Fibroblast of upper back skin (primary cell): ENCODE measurements at regions not wholly inside any gene's neighbourhood (a gene's known extent, or its start where the extent isn't known, plus 50 kb on each side); places are given as distances from the start of the nearest gene placed in this dataset.
"Not testable (repeated sequence)": the region's sequence is repeated elsewhere in the genome, so short reads cannot be mapped to it uniquely, and the experiment has no call there.

Experiments
- DNase-seq: peaks from one replicate; pipeline ENCODE4 v3.0.0-alpha.2; 2013

- DNase-seq: no peak
These were observed 320.2 kb downstream of the BARHL2 start for GRCh38 chr1:90396917-90397316.

DNA sequence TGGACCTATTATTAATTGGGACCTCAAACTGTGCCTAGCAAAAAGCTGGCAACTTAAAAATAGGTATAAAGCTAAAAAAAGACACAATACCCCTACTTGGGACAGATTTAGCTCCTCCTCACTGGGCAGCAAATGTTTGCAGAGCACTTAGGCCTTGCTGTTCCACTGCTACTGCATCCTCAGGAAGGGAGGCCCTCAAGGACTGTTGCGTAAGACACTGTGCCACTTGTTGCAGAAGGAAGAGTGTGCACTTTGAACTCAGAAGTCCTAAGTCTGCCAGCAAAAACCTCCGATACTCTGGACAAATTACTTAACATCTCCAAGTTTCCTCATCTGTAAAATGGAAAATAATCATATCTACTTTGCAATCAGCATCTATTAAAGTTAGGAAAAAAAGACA lies 322.9 kb downstream of the BARHL2 start:
- no peak for DNase-seq

DNA sequence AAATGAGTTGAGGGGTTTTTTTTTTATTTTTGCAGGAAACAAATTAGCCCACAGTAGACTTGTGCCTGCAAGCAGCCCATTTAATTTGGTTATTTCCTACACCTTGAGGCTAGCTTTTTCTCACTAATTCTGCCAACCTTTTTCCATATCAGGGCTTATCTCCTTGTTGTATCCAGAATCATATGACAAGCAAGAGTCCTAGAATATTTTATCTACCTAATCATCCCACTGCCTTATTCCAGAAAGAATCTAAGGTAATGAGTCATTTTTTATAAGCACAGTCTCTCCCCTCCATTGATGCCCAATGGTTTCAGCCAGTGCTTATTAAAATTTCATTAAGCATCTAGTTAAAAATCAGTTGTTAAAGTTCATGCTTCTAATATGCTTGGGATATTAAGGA lies 324.1 kb downstream of the BARHL2 start:
- DNase-seq: peak; percentile 30

DNA sequence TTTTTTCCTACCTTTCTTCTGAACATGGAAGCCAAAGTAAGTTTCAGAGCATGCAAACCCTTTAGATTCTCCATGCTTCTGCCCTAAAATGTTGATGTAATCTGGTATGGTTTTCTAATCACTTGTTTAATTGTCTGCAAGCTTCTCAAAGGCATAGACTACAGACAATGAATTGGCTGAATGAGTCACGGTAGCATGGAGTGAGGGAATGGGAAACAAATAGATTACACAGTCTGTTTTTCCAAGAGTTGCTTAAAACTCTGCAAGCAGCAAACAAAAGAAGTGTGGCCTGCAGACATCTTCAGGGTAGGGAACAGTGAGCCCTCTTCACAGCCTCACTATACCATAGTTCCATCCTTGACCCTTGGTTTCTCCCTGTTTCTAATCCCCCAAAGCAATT lies 326.0 kb downstream of the BARHL2 start:
- DNase-seq: peak; percentile 23

DNA sequence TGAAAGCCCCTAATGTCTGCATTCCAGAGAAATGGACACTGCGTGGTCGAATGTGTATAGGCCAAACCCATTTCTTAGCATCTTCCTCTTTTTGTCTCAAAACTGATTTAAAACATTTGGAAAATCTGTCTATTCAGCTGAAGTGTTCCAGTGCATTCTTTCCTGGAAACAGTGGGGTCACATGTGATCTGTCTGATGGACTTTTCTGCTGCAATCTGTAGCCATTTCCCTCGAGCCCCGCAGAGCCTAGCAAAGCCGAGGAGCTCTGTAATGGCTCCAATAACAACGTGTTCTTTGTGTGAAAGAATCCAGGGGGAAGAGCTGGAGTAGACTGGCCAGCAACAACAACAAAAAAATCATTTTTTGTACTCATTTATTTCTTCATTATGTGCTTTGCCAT lies 329.3 kb downstream of the BARHL2 start:
- peak; percentile 32 for DNase-seq

DNA sequence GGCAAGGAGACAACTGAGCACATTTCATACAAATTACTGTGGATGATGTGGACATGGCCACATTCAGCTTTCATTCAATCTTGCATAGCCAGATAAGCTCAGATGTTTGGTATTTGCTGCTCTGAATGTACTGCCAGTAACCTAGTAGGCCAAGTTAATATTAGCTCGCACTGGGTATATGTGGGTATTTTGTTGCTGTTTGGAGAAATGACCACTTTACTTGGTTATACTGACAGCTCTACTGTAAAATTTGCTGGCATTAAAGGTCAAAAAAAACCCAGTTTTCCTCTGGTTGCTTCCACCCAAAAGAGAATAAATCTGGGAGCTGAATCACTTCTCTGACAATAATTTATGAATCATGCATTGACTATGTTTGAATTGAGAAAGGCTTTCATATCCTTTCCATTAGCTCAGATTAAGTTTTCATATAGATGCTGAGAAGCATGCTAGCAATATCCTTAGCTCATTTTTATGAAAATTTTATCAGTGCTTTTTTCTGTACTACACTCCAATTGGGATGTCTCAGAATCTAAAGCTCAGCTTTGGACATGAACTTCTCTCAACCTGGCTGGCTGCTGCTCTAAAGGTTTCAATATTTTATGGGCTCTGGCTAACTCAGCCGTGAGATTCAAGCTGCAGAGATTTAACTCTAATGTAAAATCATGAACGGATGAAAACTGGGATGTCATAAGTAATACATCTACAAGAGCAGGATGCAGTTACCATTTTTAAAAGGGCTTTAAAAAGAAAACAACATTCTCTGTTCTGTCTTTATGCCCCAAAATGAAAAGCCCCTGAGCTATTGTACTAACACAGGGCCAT lies 330.0 kb downstream of the BARHL2 start:
- peak; percentile 78 for DNase-seq

DNA sequence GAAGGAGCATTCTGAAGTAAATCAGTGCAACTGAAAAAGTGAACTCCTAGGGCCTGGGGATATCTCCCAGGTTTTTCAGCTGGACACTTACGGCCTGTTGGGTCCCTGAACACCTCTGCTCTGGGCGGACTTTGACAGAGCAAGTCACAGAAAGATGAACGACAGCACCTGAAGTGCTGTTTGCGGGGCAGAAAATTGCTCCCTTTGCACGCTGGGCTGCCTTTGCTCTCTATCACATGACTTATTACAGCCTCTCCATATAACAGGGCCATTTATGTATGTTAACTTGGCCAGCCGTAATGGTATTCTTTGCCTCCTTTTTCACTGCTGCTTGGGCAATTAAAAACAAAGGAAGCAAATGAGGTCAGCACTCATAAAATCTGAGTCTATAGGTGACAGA lies 332.9 kb downstream of the BARHL2 start:
- no peak for DNase-seq

DNA sequence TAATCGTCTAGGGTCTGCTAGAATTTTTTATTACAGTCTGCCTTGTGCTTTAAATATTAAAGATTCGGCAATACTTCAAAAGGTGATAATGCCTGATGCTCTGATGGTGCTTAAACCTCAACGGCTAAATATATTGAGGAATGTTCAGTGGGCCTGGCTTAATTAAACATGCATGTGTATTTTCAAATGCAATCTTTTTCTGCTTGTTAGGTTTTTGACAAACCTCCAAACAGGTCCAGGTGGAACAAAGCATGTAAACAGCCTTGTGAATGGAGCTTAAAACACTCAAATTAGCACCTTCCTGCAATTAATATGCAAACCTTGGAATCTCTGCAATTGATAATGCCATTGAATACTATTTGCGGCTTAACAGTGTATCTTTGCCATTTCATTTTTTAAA lies 334.9 kb downstream of the BARHL2 start:
- DNase-seq: no peak

- DNase-seq: no peak
These were observed 335.5 kb downstream of the BARHL2 start for GRCh38 chr1:90381598-90381997.

GRCh38 chr1:90371448-90371813 lies 345.7 kb downstream of the BARHL2 start:
- DNase-seq: no peak

DNA sequence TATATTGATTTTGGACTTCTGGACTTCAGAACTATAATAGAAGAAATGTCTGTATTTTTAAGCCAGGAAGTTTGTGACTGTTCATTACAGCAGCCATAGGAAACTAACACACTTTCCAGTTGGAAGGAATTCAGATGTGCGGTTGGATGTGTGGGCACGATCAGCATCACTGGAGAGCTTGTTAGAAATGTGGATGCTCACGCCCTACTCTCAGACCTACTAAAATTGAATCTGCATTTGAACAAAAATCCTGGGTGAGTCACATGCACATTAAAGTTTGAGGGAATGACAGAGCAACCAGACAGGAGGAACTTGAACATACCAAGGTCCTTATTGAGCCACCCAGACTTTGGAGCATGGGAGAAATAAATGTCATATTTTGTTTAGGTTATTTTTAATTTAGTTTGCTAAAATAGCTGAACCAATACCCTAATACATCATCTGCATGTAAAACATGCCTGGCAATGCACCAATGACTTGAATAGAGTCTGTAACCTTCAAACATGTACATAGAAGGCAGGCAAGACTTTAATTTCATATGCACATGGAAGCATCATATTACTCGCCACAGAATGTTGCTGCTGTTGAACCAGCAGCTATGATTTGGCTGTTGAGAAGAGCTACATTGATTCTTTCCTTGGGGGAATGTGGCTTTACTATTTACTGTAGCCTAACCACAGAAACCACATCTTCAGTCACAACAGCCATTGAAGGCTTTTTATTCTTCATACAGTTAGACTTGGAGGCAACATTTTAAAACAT lies 346.2 kb downstream of the BARHL2 start:
- DNase-seq: peak; percentile 71

- DNase-seq: no peak
These were observed 354.9 kb downstream of the BARHL2 start for GRCh38 chr1:90362163-90362562.

DNA sequence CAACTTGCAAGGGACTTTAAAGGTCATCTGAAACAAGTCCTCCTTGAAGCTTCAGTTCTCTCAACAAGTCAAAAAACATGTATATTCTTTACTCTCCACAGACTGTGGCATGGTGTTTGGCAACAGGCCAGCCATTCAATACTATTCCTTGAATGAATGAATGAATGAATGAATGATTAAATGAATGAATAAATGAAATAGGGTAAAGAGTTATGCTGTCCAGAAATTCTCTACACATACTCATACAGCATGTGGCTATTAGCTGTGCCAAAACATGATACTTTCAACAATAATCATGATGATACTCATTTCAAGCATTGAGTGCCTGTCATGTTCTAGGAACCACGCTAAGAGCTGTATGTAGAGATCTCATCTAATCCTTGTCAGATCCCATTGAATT lies 356.1 kb downstream of the BARHL2 start:
- no peak for DNase-seq

DNA sequence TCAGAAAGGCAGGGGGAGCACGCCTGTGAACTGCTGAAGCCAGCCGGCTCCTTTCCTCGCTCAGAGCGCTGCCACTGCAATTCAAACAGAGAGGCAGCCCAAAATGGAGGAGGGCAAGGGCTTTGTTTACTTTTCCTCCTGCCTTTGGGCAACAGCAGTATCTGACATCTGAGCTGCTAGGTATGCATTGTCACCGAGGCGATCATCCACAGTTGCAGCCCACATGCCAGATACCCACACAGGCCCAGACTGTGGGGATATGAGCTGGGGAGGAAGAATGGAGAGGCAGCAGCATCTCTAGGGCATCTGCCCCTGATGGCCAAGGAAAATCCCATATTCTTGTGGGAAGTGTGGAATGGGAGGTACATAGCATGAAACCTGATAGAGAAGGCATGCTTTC lies 357.1 kb downstream of the BARHL2 start:
- DNase-seq: no peak

- DNase-seq: no peak
These were observed 358.7 kb downstream of the BARHL2 start for GRCh38 chr1:90358448-90358847.

DNA sequence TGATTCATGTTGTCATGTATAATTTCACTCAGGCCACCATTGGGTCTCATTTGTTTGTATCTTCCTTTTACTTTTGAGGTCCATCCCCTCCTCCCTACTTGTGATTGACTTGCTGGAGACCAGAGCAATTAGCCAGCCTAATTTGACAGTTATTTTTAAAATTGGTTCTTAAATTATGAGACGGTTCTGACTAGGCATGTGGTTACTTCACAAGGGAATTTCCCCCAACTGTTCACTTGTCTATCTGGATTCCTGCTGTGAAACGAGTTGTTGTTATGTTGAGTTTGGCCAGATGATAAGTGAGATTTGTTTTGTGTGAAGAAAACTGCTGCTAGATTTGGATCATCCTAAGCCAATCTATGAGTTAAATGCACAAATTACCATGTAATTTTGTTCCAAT lies 359.1 kb downstream of the BARHL2 start:
- DNase-seq: no peak

GRCh38 chr1:90356991-90357390 lies 360.1 kb downstream of the BARHL2 start:
- no peak for DNase-seq

- DNase-seq: no peak
These were observed 361.0 kb downstream of the BARHL2 start for GRCh38 chr1:90356101-90356500.

- DNase-seq: no peak
These were observed 359.8 kb downstream of the ZNF326 start for GRCh38 chr1:90354704-90355103.

GRCh38 chr1:90351019-90351418 lies 356.1 kb downstream of the ZNF326 start:
- no peak for DNase-seq

- no peak for DNase-seq
These were observed 354.6 kb downstream of the ZNF326 start for GRCh38 chr1:90349510-90349909.

GRCh38 chr1:90348934-90349333 lies 354.0 kb downstream of the ZNF326 start:
- DNase-seq: no peak

DNA sequence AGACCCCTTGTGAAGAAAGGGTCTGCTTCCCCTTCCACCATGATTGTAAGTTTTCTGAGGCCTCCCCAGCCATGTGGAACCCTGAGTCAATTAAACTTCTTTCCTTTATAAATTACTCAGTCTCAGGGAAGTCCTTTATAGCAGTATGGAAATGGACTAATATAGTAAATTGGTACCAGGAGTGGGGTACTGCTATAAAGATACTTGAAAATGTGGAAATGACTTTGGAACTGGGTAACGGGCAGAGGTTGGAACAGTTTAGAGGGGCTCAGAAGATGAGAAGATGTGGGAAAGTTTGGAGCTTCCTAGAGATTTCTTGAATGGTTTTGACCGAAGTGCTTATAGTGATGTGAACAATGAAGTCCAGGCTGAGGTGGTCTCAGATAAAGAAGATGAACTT lies 353.5 kb downstream of the ZNF326 start:
- not testable (repeated sequence) for DNase-seq

DNA sequence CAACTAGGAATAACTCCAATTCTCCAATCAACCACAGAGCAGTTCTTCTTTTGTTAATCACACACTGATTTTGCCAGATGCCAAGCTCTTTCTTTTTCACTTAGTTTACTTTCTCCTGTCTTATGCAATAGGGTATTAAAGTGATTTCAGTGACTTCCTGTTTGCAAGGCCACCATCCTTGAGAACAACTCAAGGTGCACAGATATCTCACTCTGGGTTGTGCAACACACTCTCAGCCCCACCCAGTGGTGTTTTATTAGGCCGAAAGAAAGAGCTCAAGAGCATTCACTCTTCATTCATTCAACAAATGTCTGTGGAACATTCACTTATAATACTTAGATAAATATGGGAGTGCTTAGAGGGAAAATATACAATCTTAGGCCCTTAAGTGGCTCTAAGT lies 352.5 kb downstream of the ZNF326 start:
- DNase-seq: no peak

GRCh38 chr1:90346757-90347156 lies 351.8 kb downstream of the ZNF326 start:
- no peak for DNase-seq
